GM18867 (cell line): ENCODE measurements at regions not wholly inside any gene's neighbourhood (a gene's known extent, or its start where the extent isn't known, plus 50 kb on each side); places are given as distances from the start of the nearest gene placed in this dataset.

ENCODE experiments used
- ATAC-seq: cut with Tn5 transposase; IDR thresholded peaks from one replicate; pipeline ENCODE4 v1.9.1; 2021; ENCODE audit warnings: mild to moderate bottlenecking, moderate library complexity; ENCODE audit not compliant: unreplicated experiment

DNA sequence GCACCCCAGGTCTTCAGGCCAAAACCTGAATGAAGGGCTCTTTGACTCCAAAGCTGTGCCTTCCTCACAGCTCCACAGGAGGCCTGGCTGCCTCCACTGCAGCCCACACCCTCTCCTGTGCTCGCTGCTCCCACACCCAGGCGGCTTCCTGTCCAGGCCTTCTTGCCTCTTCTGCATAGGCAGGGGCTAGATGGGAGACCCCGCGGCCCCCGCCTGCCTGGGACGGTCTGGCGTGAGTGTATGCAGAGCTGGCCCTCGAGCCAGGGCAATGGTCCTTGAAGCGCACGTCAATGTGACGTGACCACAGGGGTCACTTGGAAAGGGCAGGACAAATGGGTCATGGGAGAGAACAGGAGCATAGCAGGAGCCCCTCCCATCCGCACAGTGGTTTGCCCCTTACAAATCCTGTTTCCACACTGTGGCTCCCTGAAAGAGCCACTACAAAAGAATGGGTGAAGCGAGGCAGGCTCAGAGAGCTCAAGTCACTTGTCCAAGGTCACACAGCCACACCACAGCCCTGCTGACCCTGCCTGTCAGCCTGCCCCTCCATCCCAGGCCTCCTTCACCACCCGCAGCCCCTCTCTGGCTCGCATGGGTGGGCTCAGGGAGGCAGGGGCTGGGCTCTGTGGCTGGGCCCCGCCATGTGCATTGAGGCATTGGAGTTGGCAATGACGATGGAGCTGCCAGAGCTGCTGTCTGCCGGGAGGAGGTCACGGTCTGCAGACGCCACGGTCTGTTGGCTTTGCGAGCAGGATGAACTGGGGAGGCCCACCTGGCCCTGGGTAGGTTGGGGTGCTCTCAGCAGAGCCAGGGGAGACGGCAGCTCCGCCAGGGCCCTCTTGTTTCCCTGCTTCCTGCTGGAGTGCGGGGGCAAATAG is 71.2 kb upstream of the WNT11 start:
- ATAC-seq = no peak

DNA sequence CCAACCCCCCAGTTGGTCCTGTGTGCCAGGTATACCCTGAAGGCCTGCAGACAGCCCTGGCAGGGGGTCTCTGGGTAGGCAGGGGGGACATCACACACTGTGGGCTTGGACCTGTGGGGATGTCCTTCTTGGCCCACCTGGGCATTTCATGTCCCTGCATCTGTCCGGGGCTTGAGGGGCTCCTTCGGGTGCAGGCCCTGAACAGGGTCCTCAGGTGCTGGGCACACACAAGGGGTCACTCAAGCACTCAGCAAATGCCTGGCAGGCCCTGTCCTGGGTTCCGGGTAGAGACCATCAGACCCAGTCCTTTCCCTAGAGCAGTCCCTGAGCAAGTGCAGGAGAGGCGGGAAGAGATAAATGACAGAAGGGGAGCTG is 70.5 kb upstream of the WNT11 start:
- no peak for ATAC-seq

DNA sequence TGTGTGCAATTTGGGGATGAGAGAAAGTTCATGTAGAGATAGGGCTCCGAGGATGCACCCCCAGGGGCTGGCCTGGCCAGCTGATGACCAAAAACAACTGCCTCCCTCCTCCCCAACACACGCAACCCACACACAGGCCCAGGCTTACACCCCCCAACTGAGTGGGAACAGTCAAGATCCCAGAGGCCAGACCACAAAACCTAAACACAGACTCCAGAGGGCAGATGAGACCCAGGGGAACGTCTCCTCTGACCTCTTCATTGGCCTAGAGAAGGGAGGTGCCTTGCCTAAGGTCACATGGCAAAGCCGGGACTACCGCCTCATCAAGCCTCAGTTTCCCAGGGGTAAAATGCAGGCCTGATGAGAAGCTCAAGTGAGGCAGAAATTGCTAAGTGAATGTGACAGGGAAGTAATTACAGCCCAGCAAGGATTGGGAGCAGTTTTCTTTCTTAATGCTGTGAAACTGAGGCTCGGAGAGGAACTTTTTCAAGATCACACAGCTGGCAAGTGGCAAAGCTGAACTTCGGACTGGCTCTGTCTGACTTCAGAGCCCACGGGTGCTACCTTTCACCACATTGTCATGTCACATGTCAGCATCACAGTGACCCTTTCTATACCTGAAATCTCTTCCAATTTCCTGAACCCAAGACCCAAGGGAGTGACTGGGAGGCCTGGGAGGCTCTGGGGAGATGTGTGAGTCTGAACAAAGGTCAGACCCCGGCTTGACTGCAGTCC is 69.9 kb upstream of the WNT11 start:
- no peak for ATAC-seq

DNA sequence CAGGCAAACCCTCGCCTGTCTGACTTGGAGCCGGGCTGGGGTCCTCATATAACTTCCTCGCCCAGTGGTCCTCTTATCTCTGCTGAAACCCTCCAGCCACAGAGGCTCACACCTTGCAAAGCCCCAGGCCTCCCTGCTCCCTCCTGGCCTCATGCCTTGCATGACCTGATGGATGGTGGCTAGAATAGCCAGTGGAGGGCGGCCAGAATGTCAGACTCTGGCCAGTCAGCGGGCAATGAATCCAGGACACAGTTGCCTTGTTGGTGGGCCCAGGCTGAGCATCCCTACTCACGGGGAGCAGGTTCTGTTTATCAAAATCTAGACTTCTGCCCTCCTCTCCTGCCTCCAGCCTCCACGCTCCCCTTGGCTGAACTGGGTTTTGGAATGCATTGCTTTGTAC is 69.1 kb upstream of the WNT11 start:
- no peak for ATAC-seq

DNA sequence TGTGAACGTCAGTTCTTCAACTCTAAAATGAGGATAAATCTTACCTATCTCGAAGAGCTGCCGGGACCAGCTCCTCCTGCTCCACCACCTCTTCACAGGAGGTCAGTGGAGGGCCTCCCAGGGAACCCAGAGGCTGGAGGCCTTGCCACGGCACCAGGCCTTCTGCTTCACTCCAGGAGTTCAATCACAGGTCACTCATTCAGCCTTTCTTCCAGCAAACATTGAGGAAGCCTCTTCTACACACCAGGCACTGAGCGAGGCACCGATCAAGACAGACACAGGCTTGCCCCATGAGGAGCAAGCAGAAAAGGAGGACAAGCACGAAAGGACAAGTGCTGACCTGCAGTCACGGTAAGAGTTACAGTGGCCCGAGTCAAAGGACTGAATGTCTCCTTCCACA is 64.8 kb upstream of the WNT11 start:
- ATAC-seq = no peak

DNA sequence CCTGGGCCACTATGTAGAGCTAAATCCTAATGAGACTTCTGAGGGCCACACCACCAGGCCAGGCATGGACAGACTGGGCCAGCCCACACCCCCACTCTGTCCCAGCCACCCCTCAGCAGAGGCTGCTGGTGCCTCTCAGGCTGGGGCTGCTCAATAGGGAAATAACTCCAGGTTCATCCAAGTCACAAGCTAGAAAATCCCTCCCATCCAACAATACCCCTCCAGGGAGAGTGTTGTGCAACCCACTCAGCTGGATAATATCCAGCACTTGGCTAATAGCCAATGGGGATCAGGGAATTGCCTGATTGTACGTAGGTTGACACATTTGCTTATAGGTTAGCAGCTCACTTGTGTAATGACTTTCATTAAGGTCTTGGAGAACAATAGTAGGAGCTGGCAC is 64.1 kb upstream of the WNT11 start:
- no peak for ATAC-seq

DNA sequence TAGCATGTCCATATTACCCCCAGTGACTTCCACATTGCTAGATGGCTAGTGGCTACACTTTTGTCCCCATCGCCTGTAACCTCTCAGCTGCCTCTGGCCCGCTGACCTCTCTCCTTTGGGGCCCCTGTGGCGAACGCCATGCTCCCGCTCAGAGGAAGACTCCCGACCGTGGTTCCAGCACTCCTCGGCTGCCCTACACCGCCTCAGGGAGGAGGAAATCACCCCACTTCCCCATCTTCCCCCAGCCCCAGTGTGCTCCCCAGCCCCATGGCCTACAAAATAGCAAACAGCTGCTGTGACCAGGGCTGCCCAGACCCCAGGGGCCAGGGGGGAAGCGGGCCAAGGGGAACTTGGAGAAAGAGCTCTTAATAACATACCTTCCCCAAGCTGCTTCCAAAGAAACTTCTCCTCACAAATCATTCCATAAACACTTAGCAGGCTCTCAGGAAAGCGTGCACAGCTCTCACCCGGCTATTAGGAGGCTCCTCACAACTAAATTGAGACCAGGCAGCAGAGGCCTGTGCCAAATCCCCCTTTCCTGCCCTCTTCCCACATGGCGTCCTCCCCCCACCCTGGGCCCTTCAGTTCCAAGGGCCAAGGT is 63.5 kb upstream of the WNT11 start:
- ATAC-seq = no peak

DNA sequence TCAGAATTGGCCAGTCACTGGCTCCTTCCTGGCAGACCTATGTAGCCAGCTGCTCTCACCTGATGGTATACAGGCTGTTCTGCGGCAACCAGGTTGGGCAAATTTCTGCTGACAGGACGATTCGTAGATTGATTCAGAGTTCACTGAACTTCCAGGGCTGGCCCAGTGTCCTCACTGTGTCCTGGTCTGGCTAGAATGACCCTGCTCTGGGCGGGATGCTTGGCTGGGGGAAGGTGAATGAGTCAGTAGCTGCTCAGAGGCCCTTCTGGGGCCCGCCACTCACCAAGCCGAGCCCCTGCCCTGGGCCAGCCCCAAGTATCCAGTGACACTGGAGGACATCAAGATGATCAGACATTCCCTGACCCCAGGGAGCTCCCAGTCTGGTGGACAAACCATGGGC is 62.9 kb upstream of the WNT11 start:
- ATAC-seq = no peak

DNA sequence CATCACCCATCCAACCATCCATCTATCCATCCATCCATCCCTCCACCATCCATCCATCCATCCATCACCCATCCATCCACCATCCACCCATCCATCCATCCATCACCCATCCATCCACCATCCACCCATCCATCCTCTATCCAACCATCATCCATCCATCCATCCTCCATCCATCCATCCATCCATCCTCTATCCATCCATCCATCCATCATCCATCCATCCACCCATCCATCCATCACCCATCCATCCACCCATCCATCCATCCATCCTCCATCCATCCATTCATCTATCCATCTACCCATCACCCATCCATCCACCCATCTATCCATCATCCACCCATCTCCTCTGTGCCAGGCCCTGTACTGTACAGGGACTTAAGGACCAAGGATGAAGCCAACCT is 62.2 kb upstream of the WNT11 start:
- no peak for ATAC-seq

DNA sequence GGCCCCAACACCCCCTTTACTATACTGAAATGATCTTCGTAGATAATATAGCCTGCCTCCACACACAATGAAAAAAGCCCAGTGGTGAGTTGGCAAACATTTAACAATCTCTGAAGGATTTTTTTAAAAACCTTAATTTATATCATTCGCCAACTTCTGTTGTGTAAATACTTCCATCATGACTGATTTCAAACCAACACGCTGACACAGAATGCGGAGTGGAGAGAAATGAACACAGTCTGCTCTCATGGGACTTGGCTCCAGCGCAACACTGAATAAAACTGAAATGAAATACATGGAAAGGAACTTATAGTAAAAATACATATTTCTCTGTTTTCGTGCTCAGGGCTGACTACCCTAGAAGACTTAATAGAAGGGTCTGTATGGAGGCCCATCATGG is 61.3 kb upstream of the WNT11 start:
- ATAC-seq = no peak

DNA sequence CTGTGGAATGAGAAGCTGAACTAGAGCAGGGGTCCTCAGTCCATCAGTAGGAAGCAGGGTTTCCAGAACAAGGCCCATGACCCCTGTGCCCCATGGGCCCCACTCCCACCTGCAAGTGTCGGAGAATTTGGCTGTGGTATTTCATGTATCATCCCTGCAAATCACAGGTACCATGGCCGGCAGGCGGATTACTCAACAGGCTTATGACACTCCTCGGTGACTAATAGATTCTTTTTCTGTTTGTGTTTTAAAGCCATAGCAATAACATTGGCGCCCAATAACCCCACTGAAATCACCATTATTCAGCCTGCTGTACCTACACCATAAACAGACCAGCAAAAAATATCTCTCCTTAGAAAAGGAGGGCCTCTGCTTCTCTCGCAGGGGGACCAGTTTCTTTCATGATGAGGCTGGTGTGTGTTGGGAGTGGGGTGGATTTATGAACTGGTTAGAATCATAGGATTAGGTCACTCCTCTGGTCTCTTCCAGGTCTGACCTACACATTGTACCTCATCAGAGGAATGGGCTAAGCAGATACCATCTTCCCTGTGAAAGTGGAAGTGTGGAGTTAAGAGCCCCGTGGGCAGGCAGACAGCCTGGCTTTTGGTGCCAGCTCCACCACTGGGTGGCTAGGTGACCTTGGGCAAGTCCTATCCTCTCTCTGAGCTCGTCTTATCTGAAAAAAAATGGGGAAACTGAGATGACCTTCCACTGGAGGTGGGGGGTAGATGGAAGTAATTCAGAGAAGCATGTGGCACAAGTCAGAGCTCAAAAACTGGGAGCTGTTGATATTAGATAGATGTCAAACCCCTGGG is 60.2 kb upstream of the WNT11 start:
- ATAC-seq = no peak

DNA sequence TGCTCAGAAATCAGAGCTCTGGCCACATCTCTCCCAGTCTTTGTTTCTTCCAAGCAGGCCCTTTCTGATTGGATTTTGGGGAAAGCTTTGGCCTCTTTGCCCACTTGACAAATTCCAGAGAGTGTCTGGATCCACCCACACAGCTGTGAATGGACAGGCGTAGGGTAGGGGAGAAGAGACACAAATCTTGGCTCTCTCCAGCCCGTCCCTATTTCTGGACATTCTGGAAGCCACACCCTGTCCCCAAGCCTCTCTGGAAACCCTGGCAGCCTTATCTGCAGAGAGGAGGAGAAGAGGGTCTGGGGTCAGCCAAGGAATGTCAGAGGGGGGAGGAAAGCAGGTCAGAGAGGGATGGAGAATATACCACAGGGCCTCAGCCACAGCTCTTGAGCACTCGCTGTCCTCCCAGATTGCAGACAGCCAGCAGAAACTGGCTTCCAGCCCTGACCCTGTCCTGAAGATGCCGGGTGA is 59.5 kb upstream of the WNT11 start:
- no peak for ATAC-seq

DNA sequence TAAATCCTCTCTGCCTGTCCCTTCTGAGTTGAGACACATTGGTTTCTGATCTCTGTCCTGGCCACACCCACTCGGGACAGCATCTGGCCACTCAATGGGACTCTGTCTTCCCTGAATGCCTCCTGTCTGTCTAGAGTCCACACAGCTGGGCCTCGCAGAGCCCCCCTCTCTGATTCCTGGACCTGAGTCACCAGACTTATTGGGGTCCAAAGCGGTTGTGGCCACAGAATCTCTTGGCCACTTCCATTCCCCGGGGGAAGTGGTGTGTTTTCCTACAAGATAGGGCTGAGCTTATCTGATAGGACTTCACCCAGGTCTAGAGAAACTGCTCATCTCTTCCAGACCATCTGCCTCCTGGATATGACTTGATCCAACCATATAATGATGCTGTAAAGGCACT is 57.4 kb upstream of the WNT11 start:
- ATAC-seq = no peak

DNA sequence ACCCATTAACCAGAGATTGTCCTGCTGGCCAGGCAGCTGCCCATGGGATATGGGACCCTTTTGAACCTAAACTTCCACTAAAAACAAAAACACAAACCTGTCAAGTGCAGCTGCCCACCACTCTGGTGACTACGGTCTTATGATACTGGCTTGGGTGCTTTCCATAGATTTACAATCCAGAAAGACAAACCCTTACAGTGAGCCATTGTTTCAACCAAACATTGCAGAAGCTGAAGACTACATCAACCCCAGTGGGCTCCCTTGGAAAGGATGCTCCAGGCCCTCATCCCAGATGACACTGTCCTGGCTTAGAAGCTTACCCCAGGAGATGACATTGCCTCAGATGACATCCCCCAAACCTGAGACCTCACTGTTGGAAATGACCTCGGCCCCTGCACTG is 56.9 kb upstream of the WNT11 start:
- ATAC-seq = no peak

DNA sequence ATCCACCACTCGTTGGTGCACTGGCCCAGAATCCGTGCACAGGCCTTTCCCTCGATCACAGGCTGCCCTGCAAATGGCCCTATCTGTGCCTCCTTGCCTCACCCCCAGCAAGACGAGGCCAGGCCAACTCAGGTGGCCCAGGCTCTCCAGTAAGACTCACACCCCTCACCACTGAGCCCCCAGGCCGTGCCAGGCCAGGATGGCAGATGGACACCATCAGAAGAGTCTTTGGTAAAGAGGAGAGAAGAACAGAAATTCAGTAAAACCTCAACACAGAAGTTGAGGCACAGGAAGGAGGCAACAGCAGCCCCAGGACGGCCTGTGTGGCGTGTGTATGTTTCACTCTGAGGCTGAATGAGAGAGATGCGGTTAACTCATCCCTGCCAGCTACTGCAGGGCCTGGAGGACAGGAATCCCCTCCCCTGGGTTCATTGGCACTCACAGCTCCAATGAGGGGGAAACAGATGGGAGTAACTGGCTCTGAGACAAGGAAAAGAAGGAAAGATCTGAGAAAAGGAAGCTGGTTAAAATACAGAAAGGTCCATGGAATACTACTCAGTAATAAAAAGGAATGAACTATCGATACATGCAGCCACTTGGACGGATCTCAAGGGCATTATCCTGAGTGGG is 54.1 kb upstream of the WNT11 start:
- ATAC-seq = no peak

DNA sequence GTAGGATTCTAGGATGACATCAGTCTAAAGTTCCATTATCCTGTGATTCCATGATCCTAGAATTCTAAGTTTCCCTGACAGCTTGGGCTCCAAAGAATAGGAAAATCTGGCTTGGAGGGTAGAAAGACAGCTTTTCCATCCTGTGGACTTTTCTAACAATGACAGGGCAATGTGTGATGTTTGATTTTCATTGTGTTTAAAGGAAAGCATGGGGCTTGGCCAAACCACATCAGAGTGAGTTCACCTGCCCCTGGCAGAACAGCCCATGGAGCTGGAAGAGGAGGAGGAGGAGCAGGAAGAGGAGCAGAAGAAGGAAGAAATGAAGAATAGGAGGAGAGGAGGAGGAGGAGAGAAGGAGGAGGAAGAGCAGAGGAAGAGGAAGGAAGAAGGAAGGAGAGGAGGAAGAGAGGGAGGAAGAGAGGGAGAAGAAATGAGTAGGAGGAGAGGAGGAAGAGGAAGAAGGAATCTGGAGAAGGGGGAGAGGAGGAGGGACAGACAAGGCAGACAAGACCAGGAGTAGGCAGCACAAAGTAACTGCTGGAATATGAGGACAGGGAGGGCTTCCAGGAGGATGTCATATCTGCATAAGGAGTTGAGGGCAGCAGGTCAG is 53.1 kb upstream of the WNT11 start:
- ATAC-seq = no peak

DNA sequence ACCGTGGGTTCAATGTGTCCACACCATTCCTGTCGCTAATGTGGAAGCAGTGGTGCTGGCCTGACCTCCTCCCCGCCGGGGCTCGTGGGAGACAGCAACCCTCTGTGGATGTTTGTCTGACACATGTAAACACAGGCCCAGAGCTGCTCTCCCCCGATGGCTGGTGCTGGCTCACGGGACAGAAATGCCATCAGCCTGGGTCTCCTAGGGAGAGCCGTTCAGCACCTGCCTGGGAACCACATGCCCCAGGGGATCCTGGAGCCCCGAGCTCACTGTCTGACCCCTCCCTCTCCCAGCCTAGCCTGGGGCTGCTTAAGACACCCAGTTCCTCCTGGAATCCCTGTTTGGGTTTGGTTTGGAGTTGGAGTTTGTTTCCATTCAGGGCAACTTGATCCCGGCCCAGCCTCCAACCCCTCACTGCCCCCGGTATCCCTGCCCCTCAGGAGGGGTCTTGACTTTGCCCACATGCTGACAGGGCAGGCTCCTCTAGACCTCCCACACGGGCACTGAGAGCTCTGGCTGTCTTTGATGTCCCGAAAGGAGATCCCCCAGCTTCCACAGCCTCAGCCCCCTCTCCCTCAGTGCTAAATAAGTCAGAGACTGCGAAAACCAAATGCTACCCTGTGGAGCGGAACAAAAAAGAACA is 50.9 kb upstream of the WNT11 start:
- ATAC-seq = no peak

DNA sequence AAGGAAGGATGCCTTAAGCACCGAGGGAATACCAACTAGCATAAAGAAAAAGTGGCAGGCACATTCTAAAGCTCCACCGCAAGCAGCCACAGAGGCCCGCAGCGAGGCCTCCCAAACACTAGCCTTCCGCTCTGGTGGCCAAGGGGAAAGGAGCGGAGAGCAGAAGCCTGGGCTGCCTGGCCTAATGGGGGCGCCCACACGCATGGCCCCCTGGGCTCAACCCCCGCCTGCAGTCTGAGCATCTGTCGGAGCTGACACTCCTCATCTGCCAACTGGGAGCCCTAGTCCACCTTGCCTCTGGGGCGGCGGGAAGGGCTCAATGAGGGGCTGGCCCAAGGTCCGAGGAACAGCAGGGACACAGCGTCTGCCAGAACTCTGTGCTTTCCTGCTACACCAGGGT is 50.1 kb upstream of the WNT11 start:
- ATAC-seq = no peak
